H1 (cell line): ENCODE measurements at regions not wholly inside any gene's neighbourhood (a gene's known extent, or its start where the extent isn't known, plus 50 kb on each side); places are given as distances from the start of the nearest gene placed in this dataset.

Source experiments
- CTCF ChIA-PET: fragments of 300-600 bp; sonication (Branson Sonifier 250); formaldehyde crosslinking; loops from one replicate; lab custom pipeline; 2021; ENCODE audit not compliant: partially characterized antibody; lab: Charles Lee
- POLR2A ChIA-PET: fragments of 300-600 bp; sonication (Branson Sonifier 250); formaldehyde crosslinking; loops from one replicate; lab custom pipeline; 2021; ENCODE audit warnings: inconsistent platforms; ENCODE audit not compliant: partially characterized antibody; lab: Charles Lee
- DNase-seq, 2 experiments: peaks; one replicate each; pipeline versions ENCODE4 v3.0.0 to v3.0.0-alpha.2; 2010 to 2022; ENCODE audit warnings: low spot score in 2 of 2, low read depth in 1 of 2, mixed read lengths in 1 of 2
- FAIRE-seq: peaks from 2 replicates; lab custom pipeline; 2011; peaks lifted over from hg19 to GRCh38; lab: Jason Lieb, UNC
- H2AFZ ChIP-seq: 2 replicates; pipeline ENCODE4 v1.8.1; 2012; ENCODE audit warnings: low read length, inconsistent platforms
- H2AK5ac ChIP-seq: 2 replicates; pipeline ENCODE4 v1.6.1; 2013; ENCODE audit warnings: low read depth, low read length
- H2BK120ac ChIP-seq: replicated peaks from 2 replicates; pipeline ENCODE3; 2013; ENCODE audit warnings: low read depth, low read length, inconsistent platforms
- H2BK12ac ChIP-seq: 2 replicates; pipeline ENCODE4 v1.6.1; 2013; ENCODE audit warnings: low read depth, low read length
- H2BK15ac ChIP-seq: 2 replicates; pipeline ENCODE4 v1.6.1; 2013; ENCODE audit warnings: low read length
- H2BK20ac ChIP-seq: 2 replicates; pipeline ENCODE4 v1.6.1; 2013; ENCODE audit warnings: low read length
- H2BK5ac ChIP-seq: 2 replicates; pipeline ENCODE4 v1.6.1; 2013; ENCODE audit warnings: low read depth, low read length
- H3K14ac ChIP-seq: 2 replicates; pipeline ENCODE4 v1.6.1; 2013; ENCODE audit warnings: inconsistent platforms; ENCODE audit not compliant: insufficient read length
- H3K18ac ChIP-seq: 2 replicates; pipeline ENCODE4 v1.6.1; 2013; ENCODE audit warnings: low read length; ENCODE audit errors: extremely low read depth
- H3K23ac ChIP-seq: 2 replicates; pipeline ENCODE4 v1.6.1; 2013; ENCODE audit warnings: inconsistent platforms; ENCODE audit not compliant: insufficient read length
- H3K23me2 ChIP-seq: 2 replicates; pipeline ENCODE4 v1.6.1; 2013; ENCODE audit warnings: low read depth, low read length
- H3K27ac ChIP-seq: 2 replicates; pipeline ENCODE4 v1.6.1; 2011; ENCODE audit warnings: low read depth, low read length, inconsistent platforms
- H3K27me3 ChIP-seq, 4 experiments: replicated peaks in 1 of 4; 1 replicate in 1 of 4; 2 replicates in 3 of 4; pipeline versions ENCODE4 v1.6.1 to v1.8.1; 2011 to 2013; ENCODE audit warnings: low read length in 3 of 4, mild to moderate bottlenecking in 3 of 4, inconsistent platforms in 2 of 4, mixed read lengths in 2 of 4, moderate library complexity in 1 of 4; ENCODE audit not compliant: control insufficient read depth in 3 of 4, insufficient read depth in 3 of 4; ENCODE audit errors: extremely low read depth in 1 of 4
- H3K36me3 ChIP-seq, 4 experiments: 2 replicates each; pipeline versions ENCODE4 v1.6.1 to v1.8.1; 2011 to 2013; ENCODE audit warnings: mild to moderate bottlenecking in 4 of 4, low read length in 3 of 4, moderate library complexity in 2 of 4, control low read depth in 1 of 4, inconsistent platforms in 1 of 4; ENCODE audit not compliant: insufficient read depth in 4 of 4, control insufficient read depth in 2 of 4
- H3K4ac ChIP-seq: replicated peaks from 2 replicates; pipeline ENCODE3; 2013; ENCODE audit warnings: low read length, low read depth, mixed read lengths, inconsistent platforms; ENCODE audit not compliant: insufficient read length
- H3K4me1 ChIP-seq, 4 experiments: replicated peaks in 1 of 4; 1 replicate in 1 of 4; 2 replicates in 3 of 4; pipeline versions ENCODE4 v1.6.1 to v1.8.1; 2011 to 2013; ENCODE audit warnings: low read length in 3 of 4, inconsistent platforms in 2 of 4, mixed read lengths in 1 of 4; ENCODE audit not compliant: insufficient read depth in 4 of 4, control insufficient read depth in 3 of 4
- H3K4me2 ChIP-seq, 2 experiments: 2 replicates each; pipeline versions ENCODE4 v1.6.1 to v1.8.1; 2011 to 2013; ENCODE audit warnings: low read depth in 2 of 2, low read length in 2 of 2, control low read depth in 1 of 2, inconsistent platforms in 1 of 2, mild to moderate bottlenecking in 1 of 2; ENCODE audit not compliant: insufficient read depth in 1 of 2
- H3K4me3 ChIP-seq, 4 experiments: fragments of 200-600, 300-600 bp in 1 of 4; sonication (generic), shearing (Covaris generic), sonication (Bioruptor Twin) in 1 of 4; 2 replicates each; pipeline versions ENCODE4 v1.5.1 to v1.8.1; 2011 to 2016; ENCODE audit warnings: low read length in 4 of 4, low read depth in 3 of 4, control low read depth in 2 of 4, inconsistent platforms in 2 of 4, mild to moderate bottlenecking in 2 of 4, mixed read lengths in 1 of 4, moderate library complexity in 1 of 4; ENCODE audit not compliant: insufficient read depth in 2 of 4; ENCODE audit errors: extremely low read depth in 1 of 4
- H3K56ac ChIP-seq: replicated peaks from 2 replicates; pipeline ENCODE3; 2013; ENCODE audit warnings: low read depth, mild to moderate bottlenecking, mixed read lengths, low read length, inconsistent platforms; ENCODE audit not compliant: insufficient read length
- H3K79me1 ChIP-seq: 2 replicates; pipeline ENCODE4 v1.6.1; 2013; ENCODE audit warnings: low read depth, low read length, control low read depth
- H3K79me2 ChIP-seq, 2 experiments: 2 replicates each; pipeline versions ENCODE4 v1.6.1 to v1.8.1; 2012 to 2013; ENCODE audit warnings: low read length in 2 of 2, mild to moderate bottlenecking in 2 of 2, inconsistent platforms in 1 of 2; ENCODE audit not compliant: insufficient read depth in 2 of 2, control insufficient read depth in 1 of 2
- H3K9ac ChIP-seq, 4 experiments: replicated peaks in 1 of 4; 1 replicate in 1 of 4; 2 replicates in 3 of 4; pipeline versions ENCODE4 v1.6.1 to v1.8.1; 2011 to 2013; ENCODE audit warnings: low read depth in 3 of 4, low read length in 3 of 4, control low read depth in 2 of 4, mild to moderate bottlenecking in 2 of 4, moderate library complexity in 2 of 4, inconsistent platforms in 1 of 4; ENCODE audit errors: extremely low read depth in 1 of 4
- H3K9me3 ChIP-seq, 2 experiments: 2 replicates each; pipeline versions ENCODE4 v1.6.1 to v1.8.1; 2012 to 2013; ENCODE audit warnings: mild to moderate bottlenecking in 2 of 2, moderate library complexity in 2 of 2, control low read depth in 1 of 2, inconsistent platforms in 1 of 2, low read depth in 1 of 2, low read length in 1 of 2, mixed read lengths in 1 of 2; ENCODE audit not compliant: insufficient read depth in 2 of 2
- H4K20me1 ChIP-seq, 2 experiments: replicated peaks in 1 of 2; 2 replicates each; pipeline versions ENCODE3 to v1.8.1; 2011 to 2013; ENCODE audit warnings: inconsistent platforms in 2 of 2, low read length in 2 of 2, mild to moderate bottlenecking in 1 of 2; ENCODE audit not compliant: insufficient read depth in 2 of 2, control insufficient read depth in 1 of 2
- H4K5ac ChIP-seq: 2 replicates; pipeline ENCODE4 v1.6.1; 2013; ENCODE audit warnings: low read length, low read depth, mixed read lengths, inconsistent platforms; ENCODE audit not compliant: insufficient read length
- H4K8ac ChIP-seq: 2 replicates; pipeline ENCODE4 v1.8.0; 2013; ENCODE audit warnings: mild to moderate bottlenecking, moderate library complexity, low read length, inconsistent platforms; ENCODE audit not compliant: insufficient read depth; ENCODE audit errors: extremely low read depth
- H4K91ac ChIP-seq: replicated peaks from 2 replicates; pipeline ENCODE3; 2013; ENCODE audit warnings: low read length, mixed read lengths, inconsistent platforms; ENCODE audit not compliant: insufficient read length
- CEBPB ChIP-seq: IDR thresholded peaks from 2 replicates; pipeline ENCODE4 v1.6.1; 2012; ENCODE audit warnings: low read depth, low read length
- GTF2F1 ChIP-seq: IDR thresholded peaks from 2 replicates; pipeline ENCODE4 v1.6.1; 2012; ENCODE audit warnings: low read depth, low read length, improper control_type of control experiment, borderline replicate concordance
- JUND ChIP-seq: IDR thresholded peaks from 2 replicates; pipeline ENCODE4 v1.6.1; 2011; ENCODE audit warnings: mild to moderate bottlenecking, improper control_type of control experiment, low read length
- SIN3A ChIP-seq, 2 experiments: IDR thresholded peaks in 1 of 2; conservative IDR thresholded peaks in 1 of 2; 2 replicates each; pipeline ENCODE4 v1.6.1; 2011 to 2012; ENCODE audit warnings: low read length in 2 of 2, improper control_type of control experiment in 1 of 2, low read depth in 1 of 2, mild to moderate bottlenecking in 1 of 2
- WGBS, 2 experiments: shearing (Covaris generic) in 1 of 2; methylation state at CpG; one replicate each; pipeline versions ENCODE4 v1.1.6 to v1.1.7; 2013 to 2015; ENCODE audit warnings: low lambda C conversion rate in 2 of 2, mixed read lengths in 2 of 2, inconsistent platforms in 1 of 2, low coverage in 1 of 2, missing lambda C conversion rate in 1 of 2; ENCODE audit not compliant: insufficient replicate concordance in 2 of 2, insufficient coverage in 1 of 2, insufficient read length in 1 of 2; ENCODE audit errors: extremely low coverage in 1 of 2, missing lambda C conversion rate in 1 of 2; 5-methylcytosine and 5-hydroxymethylcytosine counted together

DNA sequence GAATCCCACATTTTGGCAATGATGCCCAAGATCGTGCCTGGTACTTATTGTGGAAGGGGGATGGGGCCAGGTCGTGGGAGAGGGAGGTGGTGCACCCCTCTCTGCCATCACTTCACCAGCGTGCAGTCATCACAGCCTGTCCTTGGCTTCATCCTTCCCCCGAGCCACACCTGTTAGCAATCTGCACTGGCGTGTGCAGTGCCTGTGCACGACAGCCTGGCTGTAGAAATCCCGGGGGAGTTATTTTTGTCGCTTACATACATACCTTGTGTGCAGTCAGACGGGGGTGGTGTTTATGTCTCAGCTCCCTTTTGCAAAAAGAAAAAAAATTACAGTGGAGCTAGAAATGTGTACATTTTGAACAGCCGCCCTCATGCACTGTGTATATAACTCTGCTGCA, 216.0 kb downstream of the TLE3 start:
- H3K14ac ChIP-seq = no peak overlapping the region
- no peaks in the 10 kb centered on the region for H3K23me2 ChIP-seq
- H4K20me1 ChIP-seq = no peaks in the 10 kb centered on the region
- no peak overlapping the region for H2BK5ac ChIP-seq
- H3K4me3 ChIP-seq = no peak overlapping the region
- H3K56ac ChIP-seq = no peak overlapping the region
- no peak overlapping the region for H3K27ac ChIP-seq
- no peak overlapping the region for H4K5ac ChIP-seq
- H2BK20ac ChIP-seq = no peak overlapping the region
- H3K4ac ChIP-seq = no peak overlapping the region
- ChIA-PET POLR2A (no interaction called here), CTCF (interaction anchor here (0.6 to 1.4 kb wide), 2 partner anchors 270 to 363 kb away, joined by 3 read pairs; no protein-coding TSS in a partner anchor)
- FAIRE-seq (no peak), DNase-seq (no peak)
- no peak overlapping the region for H3K4me2 ChIP-seq
- TF ChIP-seq JUND = no peak
- TF ChIP-seq SIN3A (conservative IDR thresholded peaks at IDR 0.05 in 1 of 2, IDR thresholded peaks at IDR 0.05 in 1 of 2; ENCODE audit: low read depth in 1 of 2, low read length in 2 of 2) = no peak
- no peak for TF ChIP-seq GTF2F1
- no peak for TF ChIP-seq CEBPB
- no peak overlapping the region for H3K18ac ChIP-seq
- no peak overlapping the region for H2AK5ac ChIP-seq
- H3K9me3 ChIP-seq = no peaks in the 10 kb centered on the region
- H4K91ac ChIP-seq = no peak overlapping the region
- H3K27me3 ChIP-seq = no peaks in the 10 kb centered on the region
- no peak overlapping the region for H2BK120ac ChIP-seq
- no peak overlapping the region for H2BK15ac ChIP-seq
- no peaks in the 10 kb centered on the region for H3K36me3 ChIP-seq
- H3K79me2 ChIP-seq = no peaks in the 10 kb centered on the region
- H3K79me1 ChIP-seq = no peaks in the 10 kb centered on the region
- no peak overlapping the region for H4K8ac ChIP-seq
- 91% methylated on average over 10 of the region's 10 CpGs; no CpG with 5 or more reads in 1 of the 2 experiments for WGBS, 2 experiments
- H2AFZ ChIP-seq = no peak overlapping the region
- H3K9ac ChIP-seq = no peak overlapping the region
- H3K4me1 ChIP-seq = no peaks in the 10 kb centered on the region
- H2BK12ac ChIP-seq = no peak overlapping the region
- no peak overlapping the region for H3K23ac ChIP-seq
